NCI-H510A (cell line): ENCODE measurements at regions not wholly inside any gene's neighbourhood (a gene's known extent, or its start where the extent isn't known, plus 50 kb on each side); places are given as distances from the start of the nearest gene placed in this dataset.

ENCODE experiments used
- DNase-seq: peaks from one replicate; lab custom pipeline; 2025; lab: John Stamatoyannopoulos, UW

DNA sequence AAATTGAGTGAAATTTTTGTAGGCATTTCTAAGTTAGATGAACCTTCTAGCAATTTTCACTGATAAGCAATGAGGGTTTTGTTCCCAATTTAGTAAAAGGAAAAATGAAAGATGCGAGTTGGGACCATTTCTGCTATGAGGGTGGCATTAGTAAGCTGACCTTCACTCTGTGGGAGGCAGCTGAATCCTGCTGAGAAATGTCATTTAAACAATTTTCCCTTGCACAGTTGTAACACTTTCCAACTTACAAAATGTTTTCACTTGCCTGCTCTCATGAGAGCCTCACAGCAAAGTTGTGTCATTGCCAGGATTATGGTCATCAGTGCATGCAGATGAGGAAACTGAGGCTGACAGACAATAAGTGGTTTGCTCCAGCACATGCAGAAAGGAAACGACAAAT, 527.7 kb downstream of the TNS1 start:
- no peak for DNase-seq

DNA sequence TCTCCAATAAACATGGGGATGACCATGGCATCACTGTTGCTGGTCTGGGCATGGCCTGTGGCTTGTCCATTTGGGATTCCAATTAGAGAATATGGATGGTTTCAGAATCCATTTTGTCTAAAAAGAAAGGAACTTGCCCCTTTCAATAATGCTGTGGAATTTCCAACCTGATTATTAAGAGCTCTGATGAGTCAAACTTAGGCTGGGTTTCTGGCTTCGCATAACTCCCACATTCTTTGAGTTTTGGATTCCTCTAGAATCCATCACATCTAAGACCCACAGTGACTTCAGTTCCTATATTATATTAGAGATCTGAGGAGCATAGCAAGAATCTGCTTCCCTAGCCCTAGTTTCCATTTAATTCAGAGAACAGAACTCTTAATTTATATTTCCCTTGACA, 531.5 kb downstream of the TNS1 start:
- DNase-seq: no peak

DNA sequence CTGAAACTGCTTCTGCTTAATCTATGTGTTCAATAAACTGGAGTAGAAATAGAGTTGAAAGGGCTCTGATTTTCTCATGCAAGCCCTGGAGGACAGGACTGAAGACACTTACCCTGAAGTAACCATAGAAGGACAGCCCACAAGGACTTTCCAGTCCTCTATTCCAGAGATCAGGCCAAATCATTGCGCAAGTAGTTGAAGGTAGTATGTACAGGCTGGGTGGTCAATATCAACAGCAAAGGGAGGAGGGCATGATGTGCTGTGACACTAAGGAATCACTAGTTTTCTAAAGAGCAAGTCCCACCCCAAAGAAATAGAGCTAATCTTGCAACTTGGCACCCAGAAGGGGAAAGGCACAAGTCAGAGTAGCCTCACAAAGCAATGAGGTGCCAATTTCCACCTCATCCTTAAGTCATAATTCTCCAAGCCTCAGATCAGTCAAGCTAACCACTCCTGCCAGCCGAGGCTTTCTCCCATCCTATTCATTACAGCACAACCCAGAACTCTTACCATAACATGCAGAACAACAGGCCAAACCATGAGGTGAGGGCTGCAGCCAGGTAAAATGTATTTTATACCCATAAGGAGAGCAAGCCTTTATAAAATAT, 533.5 kb downstream of the TNS1 start:
- no peak for DNase-seq

DNA sequence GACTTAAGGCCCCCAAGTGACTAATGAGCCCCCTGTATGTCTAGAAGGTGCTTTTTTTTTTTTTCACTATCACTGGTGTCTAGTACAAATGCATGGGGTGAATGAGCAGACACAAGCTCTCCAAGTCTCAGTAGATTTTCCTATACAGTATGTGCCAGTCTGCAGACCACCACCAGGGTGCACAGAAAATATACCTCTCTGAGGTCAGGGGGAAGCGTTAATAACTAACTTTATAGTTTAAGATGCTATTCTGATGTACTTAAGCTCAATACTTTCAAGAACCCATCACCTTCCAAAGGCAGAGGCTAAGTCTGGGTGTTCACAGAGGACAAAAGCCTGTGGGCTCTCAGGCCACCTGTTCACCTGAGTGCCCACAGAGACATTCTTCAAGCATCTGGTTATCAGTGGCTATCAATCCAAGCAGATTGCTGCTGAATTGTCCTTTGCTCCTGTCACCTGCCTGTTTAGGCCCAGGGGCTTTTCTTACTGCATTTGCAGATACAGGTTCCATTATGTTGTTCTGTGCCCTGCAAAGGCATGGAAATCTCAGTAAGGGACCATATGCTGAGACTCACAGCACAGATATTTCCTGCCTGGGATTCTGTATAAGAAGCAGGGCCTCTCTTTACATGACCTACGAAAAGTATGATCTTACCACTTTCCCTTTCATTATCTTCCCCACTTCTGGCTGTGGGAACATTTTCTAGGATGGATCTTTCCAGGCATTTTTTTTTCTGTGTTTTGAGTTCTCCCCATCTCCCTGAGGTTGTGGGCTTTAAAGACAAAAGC, 534.6 kb downstream of the TNS1 start:
- DNase-seq: no peak

DNA sequence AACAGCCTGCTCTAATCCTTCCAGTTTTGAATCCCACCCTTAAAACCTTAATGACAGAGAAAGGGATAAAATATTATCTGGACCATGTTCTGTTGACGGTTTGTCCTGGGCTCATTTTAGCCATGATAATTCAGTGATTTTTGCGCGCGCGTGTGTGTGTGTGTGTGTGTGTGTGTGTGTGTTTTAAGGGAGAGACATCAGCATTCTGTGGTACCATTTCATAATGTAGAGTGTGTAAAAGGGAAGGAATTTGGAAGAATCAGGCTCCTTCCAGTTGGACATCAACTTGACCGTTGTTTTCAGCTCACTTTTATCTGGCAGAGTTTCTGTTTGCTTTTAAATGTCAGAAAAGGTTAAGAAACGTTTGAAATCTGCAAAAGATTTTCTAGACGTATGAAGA, 535.5 kb downstream of the TNS1 start:
- DNase-seq: no peak

DNA sequence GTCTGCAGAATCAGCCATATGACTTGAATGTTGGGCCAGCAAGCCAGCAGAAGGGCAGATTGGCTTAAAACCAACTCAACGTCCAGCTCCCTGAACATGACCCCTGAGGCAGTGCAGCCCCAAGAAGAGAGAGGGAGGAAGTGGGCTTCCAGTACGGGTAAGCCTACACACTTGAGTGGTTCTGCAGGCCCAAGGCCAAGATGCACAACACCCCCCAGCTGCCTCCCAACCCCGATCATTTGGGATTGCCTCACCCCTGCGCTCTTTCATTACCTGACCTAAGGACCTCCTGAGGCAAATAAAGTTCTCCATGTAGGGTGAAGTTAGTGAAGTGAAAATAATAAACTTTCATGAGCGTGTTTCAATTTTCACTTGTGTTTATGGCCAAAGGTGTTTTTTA, 536.0 kb downstream of the TNS1 start:
- no peak for DNase-seq

DNA sequence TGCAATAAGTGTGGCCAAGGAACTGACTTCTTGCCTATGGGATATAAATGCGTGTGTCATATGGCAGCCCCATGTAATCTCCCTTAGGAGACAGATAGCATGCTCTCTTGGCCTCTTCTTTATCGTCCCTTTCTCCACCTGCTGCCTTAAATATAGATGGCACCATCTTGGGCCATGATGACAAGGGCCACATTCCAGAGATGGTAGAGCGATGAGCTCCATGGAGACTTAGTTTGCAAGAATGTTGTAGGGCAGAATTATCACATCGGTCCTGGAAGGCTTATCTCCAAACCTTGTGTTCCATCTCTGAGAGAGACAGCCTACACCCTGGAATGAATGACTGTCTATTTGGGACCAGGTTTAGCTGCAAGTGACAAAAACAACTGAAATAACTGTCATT, 536.7 kb downstream of the TNS1 start:
- DNase-seq: no peak

DNA sequence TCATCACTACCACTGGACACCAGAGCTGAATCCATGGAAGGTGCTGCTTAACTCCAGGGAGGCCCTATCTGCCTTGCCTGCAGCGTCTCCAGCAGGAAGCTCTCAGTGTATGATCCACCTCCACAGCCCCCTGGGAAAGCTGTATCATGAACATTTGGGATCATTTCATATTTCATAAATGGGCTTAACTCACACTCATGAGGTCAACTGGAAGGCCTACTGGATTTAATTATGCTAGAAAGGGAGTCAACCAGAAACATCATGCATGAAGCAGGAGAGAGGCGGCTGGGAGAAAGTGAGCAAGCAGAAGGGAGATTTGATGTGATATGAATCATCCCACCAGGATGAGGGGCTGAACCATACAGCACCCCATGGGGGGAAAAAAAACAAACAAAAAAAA, 537.7 kb downstream of the TNS1 start:
- DNase-seq: no peak

DNA sequence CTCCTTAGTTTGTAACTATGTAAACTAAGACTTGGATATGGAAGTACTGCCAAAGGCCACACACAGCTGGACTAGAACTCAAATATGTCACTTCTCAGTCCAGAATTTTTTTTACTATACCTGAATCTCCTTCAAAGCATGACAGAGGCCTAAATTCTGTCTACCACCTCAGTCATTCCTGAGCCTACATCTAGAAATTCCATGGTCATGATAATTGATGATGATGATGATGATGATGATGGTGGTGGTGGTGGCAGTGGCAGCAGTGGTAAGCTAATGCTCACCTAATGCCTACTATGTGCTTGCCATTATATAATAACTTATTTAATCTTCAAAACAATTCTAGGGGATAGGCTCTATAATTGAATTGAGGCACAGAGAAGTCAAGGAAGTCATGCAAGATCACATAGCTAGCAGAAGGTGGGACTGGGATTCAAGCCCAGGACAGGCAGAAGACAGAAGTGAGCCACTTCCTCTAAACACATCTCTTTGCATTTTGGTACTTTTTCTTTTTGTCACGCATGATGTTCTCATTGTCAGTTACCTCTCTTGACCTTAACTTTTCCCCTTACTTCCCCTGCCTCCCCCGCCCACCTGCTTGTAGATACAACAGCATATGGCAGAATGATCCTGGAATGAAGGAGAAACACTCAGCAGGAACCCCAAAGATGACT, 539.3 kb downstream of the TNS1 start:
- no peak for DNase-seq

DNA sequence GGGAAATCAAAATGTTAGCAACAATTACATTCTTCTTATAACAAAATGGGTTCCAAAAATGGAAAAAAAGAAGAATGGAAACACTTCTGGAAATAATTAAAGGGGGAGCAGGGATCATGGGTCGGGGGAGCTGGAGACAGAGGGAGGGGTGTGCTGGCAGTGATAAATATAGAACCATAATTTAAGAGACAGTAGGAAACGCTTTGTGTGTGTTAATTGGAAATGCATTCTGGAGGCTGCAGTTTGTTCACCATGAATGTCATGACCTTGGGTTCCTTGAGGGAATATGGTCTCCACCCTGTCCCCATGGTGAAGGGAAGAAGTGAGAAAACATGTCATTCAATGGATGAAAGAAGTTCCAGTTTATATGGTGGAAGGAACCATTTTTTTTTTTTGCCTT, 540.7 kb downstream of the TNS1 start:
- no peak for DNase-seq

DNA sequence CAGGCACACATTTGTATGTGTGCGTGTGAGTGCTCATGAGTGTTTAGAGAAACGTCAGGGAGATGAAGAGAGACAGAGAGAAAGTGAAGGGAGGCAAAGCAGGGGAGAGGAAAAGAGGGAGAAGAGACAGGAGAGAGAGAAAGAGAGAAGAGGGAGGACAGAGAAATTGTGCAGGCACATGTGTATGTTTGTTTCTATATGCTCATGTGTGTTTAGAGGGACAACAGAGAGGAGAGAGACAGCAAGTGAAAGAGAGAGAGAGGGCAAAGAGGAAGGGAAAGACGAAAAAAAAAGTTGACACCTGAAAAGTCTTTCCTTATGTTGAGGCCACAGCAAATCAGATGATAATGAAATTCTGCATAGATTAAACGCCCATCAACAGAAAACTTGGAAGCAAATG, 541.1 kb downstream of the TNS1 start:
- no peak for DNase-seq

DNA sequence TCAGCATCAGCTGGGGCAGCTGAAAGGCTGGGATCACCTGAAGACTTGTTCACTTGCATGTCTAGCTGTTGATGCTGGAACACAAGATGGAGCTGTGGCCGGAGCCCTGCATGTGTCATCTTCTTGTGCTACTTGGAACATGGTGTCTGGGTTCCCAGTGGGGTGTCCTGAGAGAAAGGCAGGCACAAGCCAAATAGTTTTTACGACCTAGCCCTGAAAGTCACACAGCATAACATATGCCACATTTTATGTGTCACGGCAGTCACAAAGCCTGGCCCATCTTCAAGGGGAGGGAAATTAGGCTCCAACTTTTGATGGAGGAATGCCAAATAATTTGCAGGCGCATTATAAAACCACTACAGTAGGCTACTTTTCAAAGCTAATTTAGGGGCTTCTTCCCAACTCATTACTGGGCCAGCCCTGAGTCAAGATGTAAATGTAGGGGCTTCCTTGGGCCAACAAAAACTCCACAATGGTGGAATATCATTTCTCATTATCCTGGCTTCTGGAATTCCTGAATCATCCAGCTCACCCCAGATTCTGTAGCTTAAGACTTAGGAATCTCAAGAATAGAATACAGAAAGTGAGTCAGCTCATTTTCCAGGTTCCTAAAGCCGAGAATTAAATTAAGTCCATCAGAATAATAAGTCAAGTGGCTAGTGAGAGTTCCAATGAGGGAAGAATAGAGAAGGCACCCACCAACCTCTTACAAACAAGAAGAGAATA, 543.0 kb downstream of the TNS1 start:
- DNase-seq: no peak

DNA sequence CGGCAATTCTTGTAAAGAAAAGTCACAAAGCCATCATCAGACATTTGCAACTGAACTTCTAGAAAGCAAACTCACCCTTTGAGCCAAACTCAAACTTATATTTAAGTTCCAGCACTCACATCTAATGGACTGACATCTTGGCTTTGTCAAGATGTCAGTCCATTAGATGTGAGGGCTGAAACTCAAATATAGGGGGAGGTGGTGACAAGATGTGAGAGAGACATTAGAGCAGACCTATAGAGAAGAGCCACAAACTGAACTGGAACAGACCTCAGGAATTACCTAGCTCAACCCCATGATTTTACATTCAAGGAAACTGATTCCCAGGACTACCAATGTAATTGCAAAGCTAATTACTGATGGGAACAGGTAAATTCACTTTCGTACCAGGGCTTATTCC, 543.8 kb downstream of the TNS1 start:
- no peak for DNase-seq

DNA sequence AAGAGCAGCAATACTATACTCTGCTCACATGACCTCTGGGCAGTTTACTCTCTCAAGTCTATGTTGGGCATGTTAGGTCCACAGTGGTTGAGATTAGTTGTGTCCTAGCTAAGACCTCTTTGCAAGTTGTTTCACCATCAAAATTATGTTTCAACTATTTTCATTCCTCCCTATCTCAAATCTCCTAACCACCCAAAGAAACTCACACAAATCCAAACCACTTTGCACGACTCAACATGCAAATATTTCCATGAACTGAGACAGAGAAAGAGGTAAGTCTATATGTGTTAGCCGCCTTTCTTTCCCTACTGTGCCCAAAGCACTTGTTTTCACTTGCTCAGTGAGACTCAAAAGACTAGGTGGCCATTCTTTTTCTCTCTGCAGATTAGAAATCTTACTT, 546.8 kb downstream of the TNS1 start:
- DNase-seq: no peak

DNA sequence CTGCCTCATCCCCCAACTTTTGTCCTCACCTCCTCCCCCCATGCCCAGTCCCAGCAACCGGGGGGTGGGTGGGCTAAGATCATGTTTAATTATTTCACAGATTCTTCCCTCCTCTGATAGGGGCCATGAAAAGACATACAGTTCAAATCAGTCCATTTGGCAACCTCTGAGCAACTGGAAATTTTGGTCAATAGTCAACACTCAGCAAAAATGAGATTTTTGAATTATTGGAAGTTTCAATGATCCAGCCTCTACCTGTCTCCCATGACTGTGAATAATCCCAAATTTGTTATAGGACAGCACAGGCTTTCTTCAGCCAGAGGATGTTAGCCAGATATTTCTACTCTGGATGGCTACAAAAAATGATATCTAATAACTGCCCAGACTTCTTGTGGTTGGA, 549.9 kb downstream of the TNS1 start:
- no peak for DNase-seq

DNA sequence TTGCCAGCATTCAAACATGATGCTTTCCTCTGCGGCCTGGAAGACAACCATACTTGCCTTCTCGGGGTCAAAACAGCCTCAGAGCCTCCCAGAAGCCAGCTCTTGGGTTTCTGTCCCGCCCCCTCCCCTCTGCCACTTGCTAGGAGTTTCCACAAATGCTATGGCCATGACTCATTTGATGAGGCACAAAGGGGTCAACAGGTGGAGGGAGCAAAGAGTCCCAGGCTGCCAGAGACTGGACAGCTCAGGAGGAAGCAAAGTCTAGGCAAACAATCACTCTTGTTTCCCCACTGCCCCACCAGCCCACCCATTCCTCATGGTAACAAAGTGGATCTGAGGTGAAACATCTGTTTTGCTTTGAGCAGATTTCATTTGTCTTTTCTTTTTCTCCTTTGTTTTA, 551.1 kb downstream of the TNS1 start:
- no peak for DNase-seq

DNA sequence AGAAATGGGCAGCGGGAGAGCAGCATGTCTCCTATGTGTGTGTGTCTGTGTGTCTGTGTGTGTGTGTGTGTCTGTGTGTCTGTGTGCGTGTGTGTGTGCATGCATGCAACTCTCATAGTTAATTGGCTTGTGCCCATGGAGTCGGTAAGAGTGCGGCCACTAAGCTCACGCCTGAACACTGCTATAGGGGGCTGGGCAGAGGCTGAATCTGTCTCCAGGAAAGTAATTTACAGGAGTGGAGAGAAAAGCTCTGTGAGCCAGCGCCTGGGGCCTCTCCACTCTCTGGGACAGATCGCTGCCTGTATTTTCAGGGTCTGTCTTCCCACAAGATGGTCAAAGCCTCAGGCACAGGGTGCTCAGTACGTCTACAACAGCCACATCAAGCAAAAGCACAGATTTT, 553.4 kb downstream of the TNS1 start:
- DNase-seq: no peak

DNA sequence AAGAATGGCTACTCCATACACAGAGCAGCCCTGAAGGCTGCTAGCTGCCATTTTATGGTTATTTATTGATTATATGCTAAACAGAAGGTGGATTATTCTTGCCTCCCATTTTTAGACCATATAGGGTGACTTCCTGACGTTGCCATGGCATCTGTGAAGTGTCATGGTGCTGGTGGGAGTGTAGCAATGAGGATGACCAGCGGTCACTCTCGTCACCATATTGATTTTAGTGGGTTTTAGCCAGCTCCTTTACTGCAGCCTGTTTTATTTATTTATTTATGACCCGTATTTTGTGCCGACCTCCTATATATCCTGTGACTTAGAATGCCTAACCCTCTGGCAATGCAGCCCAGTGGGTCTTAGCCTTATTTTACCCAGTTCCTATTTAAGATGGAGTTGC, 553.9 kb downstream of the TNS1 start:
- no peak for DNase-seq

DNA sequence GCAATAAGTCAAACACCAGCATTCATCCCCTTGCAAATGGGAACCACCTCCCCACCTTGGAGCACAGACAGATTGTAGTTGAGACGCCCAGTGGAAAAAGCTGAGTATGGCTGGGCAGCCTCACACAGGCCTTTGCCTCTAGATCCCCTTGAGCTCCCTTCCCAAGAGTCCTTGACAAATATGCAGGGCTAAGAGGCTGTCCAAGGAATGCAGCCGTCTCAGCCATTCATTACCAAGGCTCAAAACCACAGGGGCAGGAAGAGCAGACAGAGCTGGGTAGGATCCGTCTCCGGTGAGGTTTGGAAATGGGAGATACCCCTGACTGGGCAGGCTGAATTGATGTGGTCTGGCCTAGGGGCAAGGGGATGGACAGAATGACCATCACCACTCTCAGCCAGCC, 557.1 kb downstream of the TNS1 start:
- DNase-seq: no peak

DNA sequence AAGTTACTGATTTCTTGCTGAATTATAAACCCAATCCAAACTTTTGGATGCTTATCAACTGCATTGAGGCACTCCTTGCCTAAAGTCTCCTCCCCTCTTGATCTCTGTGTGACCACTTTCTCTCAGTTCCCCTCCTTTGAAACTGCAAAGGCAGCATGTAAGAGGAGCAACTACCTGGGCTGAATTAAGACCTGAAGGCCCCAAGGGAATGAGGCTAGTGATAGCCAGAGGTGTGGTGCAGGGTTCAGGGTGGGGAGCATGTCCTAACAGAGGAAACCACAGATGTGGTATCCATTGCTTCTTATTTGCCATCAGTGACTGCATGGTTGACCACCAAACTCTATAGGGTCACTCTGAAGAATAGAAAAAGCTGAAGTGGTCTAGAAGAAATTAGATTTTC, 557.9 kb downstream of the TNS1 start:
- no peak for DNase-seq

DNA sequence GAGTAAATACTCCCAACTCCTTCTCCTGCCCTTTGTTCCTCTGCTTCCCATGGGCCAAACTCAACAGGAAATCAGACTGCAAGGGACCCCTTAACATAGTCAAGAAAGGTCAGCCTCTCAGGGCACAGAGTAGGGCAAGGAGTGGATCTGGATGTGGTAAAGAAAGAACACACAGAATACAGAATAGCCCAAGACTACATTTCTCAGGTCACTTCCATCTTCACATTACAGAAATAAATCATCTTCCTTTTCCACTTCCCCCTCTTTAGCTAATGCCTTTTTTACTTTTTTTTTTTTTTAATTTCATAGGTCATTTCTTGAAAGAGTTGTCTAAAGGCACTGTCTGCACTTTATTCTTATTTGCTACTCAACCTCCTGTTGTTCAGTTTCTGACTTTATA, 558.3 kb downstream of the TNS1 start:
- no peak for DNase-seq

DNA sequence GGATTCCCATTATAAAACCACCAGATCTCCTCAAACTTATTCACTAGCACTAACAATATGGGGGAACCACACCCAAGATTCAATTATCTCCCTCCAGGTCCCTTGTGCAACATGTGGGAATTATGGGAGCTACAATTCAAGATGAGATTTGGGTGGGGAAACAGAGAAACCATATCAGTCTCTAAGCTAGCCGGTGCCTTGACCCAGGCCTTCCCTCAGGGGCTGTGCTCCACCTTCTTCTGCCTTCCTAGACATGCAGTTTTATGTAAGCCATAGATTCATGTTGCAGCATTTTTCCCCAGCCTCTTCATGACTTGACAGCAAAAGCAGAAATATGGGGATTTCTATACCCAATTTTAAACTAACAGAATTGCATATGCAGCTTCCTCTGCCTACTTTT, 559.2 kb downstream of the TNS1 start:
- DNase-seq: no peak

DNA sequence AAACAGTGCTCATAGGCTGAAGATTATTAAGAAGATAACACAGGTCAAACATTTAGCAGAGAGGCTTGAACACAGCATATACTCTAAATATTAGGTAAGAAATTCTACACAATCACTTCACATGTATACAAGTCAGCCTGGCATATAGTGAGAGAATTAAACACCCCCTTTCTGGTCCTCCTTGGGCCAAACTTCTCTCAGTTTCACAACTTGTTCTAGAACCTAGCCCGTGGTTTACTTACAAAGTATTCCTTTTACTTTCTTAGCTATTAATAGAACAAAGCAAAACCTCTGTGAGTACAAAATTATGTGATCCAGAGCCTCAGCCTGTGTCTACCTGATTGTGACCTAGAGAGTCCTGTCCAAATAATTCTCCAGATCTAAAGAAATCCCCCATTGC, 562.8 kb downstream of the TNS1 start:
- no peak for DNase-seq
